SK-N-SH (cell line): ENCODE measurements at regions not wholly inside any gene's neighbourhood (a gene's known extent, or its start where the extent isn't known, plus 50 kb on each side); places are given as distances from the start of the nearest gene placed in this dataset.

Source experiments
- CTCF ChIA-PET: fragments of 300-600, 350-600 bp; formaldehyde crosslinking; extraction: SDS; loops from one replicate; lab custom pipeline; 2021; lab: Yijun Ruan, JAX
- POLR2A ChIA-PET: fragments of 350-600 bp; sonication (Branson Sonifier 250); formaldehyde crosslinking; extraction: SDS; loops from one replicate; lab custom pipeline; 2020; ENCODE audit warnings: antibody characterized with exemption, inconsistent platforms; lab: Yijun Ruan, JAX
- DNase-seq: peaks from one replicate; pipeline ENCODE4 v3.0.0; 2012
- H2AFZ ChIP-seq: fragments of 200-600 bp; sonication (generic); 2 replicates; pipeline ENCODE4 v1.8.1; 2016; ENCODE audit warnings: antibody characterized with exemption, mild to moderate bottlenecking, low read depth
- H3F3A ChIP-seq: fragments of 200-600 bp; sonication (generic); replicated peaks from 2 replicates; pipeline ENCODE3; 2016; ENCODE audit warnings: antibody characterized with exemption, mild to moderate bottlenecking; ENCODE audit not compliant: insufficient read depth
- H3K27ac ChIP-seq, 2 experiments: fragments of 200-500 bp in 1 of 2; fragments of 200-600 bp in 1 of 2; sonication (Bioruptor generic) in 1 of 2; sonication (generic), shearing (Covaris generic) in 1 of 2; 2 replicates each; pipeline versions ENCODE4 v1.5.1 to v1.6.1; 2014 to 2016; ENCODE audit warnings: low read depth in 2 of 2, inconsistent platforms in 1 of 2, low read length in 1 of 2, mild to moderate bottlenecking in 1 of 2, mixed read lengths in 1 of 2
- H3K27me3 ChIP-seq: fragments of 200-600 bp; sonication (generic), shearing (Covaris generic); 2 replicates; pipeline ENCODE4 v1.6.1; 2016; ENCODE audit warnings: mixed run types; ENCODE audit not compliant: insufficient read depth
- H3K36me3 ChIP-seq, 2 experiments: fragments of 200-500 bp in 1 of 2; fragments of 200-600 bp in 1 of 2; sonication (Bioruptor generic) in 1 of 2; sonication (generic) in 1 of 2; replicated peaks in 1 of 2; 2 replicates each; pipeline versions ENCODE3 to v1.5.1; 2014 to 2016; ENCODE audit warnings: low read length in 1 of 2, mild to moderate bottlenecking in 1 of 2; ENCODE audit not compliant: insufficient read depth in 2 of 2, control insufficient read depth in 1 of 2
- H3K4me1 ChIP-seq, 2 experiments: fragments of 200-500 bp in 1 of 2; fragments of 200-600 bp in 1 of 2; sonication (Bioruptor generic) in 1 of 2; sonication (generic), shearing (Covaris generic) in 1 of 2; 2 replicates each; pipeline versions ENCODE4 v1.5.1 to v1.6.1; 2014 to 2016; ENCODE audit warnings: low read depth in 1 of 2, low read length in 1 of 2, mixed run types in 1 of 2; ENCODE audit not compliant: insufficient read depth in 2 of 2, control insufficient read depth in 1 of 2
- H3K4me2 ChIP-seq: fragments of 200-600 bp; sonication (generic), shearing (Covaris generic); 2 replicates; pipeline ENCODE4 v1.6.1; 2017; ENCODE audit warnings: mixed run types
- H3K4me3 ChIP-seq, 2 experiments: fragments of 200-500 bp in 1 of 2; fragments of 200-600 bp in 1 of 2; sonication (Bioruptor generic) in 1 of 2; sonication (generic), shearing (Covaris generic) in 1 of 2; 2 replicates each; pipeline versions ENCODE4 v1.5.1 to v1.8.1; 2014 to 2016; ENCODE audit warnings: low read depth in 2 of 2, inconsistent platforms in 1 of 2, low read length in 1 of 2, mild to moderate bottlenecking in 1 of 2, mixed read lengths in 1 of 2, moderate library complexity in 1 of 2
- H3K79me2 ChIP-seq: fragments of 200-600 bp; sonication (generic); 2 replicates; pipeline ENCODE4 v1.8.1; 2017; ENCODE audit warnings: mild to moderate bottlenecking; ENCODE audit not compliant: insufficient read depth
- H3K9ac ChIP-seq: fragments of 200-600 bp; sonication (generic); 2 replicates; pipeline ENCODE4 v1.6.1; 2017; ENCODE audit warnings: mixed run types
- H3K9me2 ChIP-seq: fragments of 200-600 bp; sonication (generic); 2 replicates; pipeline ENCODE4 v1.6.1; 2017; ENCODE audit warnings: mixed run types
- H3K9me3 ChIP-seq: fragments of 200-600 bp; sonication (generic); 2 replicates; pipeline ENCODE4 v1.6.1; 2017; ENCODE audit warnings: mixed run types, mild to moderate bottlenecking, moderate library complexity
- H4K20me1 ChIP-seq: fragments of 200-600 bp; sonication (generic); 2 replicates; pipeline ENCODE4 v1.6.1; 2017; ENCODE audit warnings: mild to moderate bottlenecking, mixed run types; ENCODE audit not compliant: insufficient read depth
- CHD2 ChIP-seq: fragments of 150-350 bp; IDR thresholded peaks from 2 replicates; pipeline ENCODE4 v1.6.1; 2018; ENCODE audit warnings: low read length; ENCODE audit not compliant: partially characterized antibody
- CTCF ChIP-seq: fragments of 200-600 bp; sonication (generic); IDR thresholded peaks from 2 replicates; pipeline ENCODE4 v1.6.1; 2017; ENCODE audit warnings: antibody characterized with exemption, mild to moderate bottlenecking, moderate library complexity
- ELF1 ChIP-seq: IDR thresholded peaks from 2 replicates; pipeline ENCODE4 v1.4.0; 2012
- FOXJ3 ChIP-seq: sonication (generic); formaldehyde crosslinking; IDR thresholded peaks from 2 replicates; pipeline ENCODE4 v1.5.1; 2020; ENCODE audit warnings: mild to moderate bottlenecking, missing genetic modification reagents
- GATA2 ChIP-seq: sonication (generic); formaldehyde crosslinking; IDR thresholded peaks from 2 replicates; pipeline ENCODE4 v1.5.0; 2020; ENCODE audit warnings: mild to moderate bottlenecking, missing genetic modification reagents
- NRF1 ChIP-seq: IDR thresholded peaks from 2 replicates; pipeline ENCODE4 v1.6.1; 2012; ENCODE audit warnings: low read depth, mild to moderate bottlenecking, low read length
- PBX3 ChIP-seq: IDR thresholded peaks from 2 replicates; pipeline ENCODE4; 2012
- RAD21 ChIP-seq: IDR thresholded peaks from 2 replicates; pipeline ENCODE4 v1.6.1; 2012; ENCODE audit warnings: mild to moderate bottlenecking, low read length
- RXRA ChIP-seq: IDR thresholded peaks from 2 replicates; pipeline ENCODE4 v1.4.0; 2012; ENCODE audit warnings: low read depth, mild to moderate bottlenecking, borderline replicate concordance
- SIN3A ChIP-seq: IDR thresholded peaks from 2 replicates; pipeline ENCODE4 v1.6.1; 2012; ENCODE audit warnings: low read depth, mild to moderate bottlenecking, low read length, moderate library complexity, borderline replicate concordance
- SMC3 ChIP-seq: IDR thresholded peaks from 2 replicates; pipeline ENCODE4 v1.6.1; 2012; ENCODE audit warnings: low read depth, low read length, improper control_type of control experiment
- TCF12 ChIP-seq: IDR thresholded peaks from 2 replicates; pipeline ENCODE4 v1.4.0; 2012
- USF1 ChIP-seq: IDR thresholded peaks from 2 replicates; pipeline ENCODE4 v1.4.0; 2012; ENCODE audit warnings: low read depth, borderline replicate concordance
- USF2 ChIP-seq: fragments of 150-350 bp; IDR thresholded peaks from 2 replicates; pipeline ENCODE4 v1.6.1; 2017; ENCODE audit warnings: antibody characterized with exemption, low read length, low read depth, borderline replicate concordance
- WGBS: methylation state at CpG from one replicate; pipeline ENCODE4 v1.1.6; 2017; ENCODE audit warnings: low lambda C conversion rate; 5-methylcytosine and 5-hydroxymethylcytosine counted together

- no peaks in the 10 kb centered on the region for H3K27me3 ChIP-seq
- no peaks in the 10 kb centered on the region for H3K9me3 ChIP-seq
- H3K27ac ChIP-seq = no peak overlapping the region
- no peaks in the 10 kb centered on the region for H3K9me2 ChIP-seq
- 82% methylated on average over 1 of the region's 1 CpG for WGBS
- no peaks in the 10 kb centered on the region for H3K79me2 ChIP-seq
- no peak overlapping the region for H2AFZ ChIP-seq
- CTCF ChIA-PET = interaction anchor here (0.5 to 3.7 kb wide), 55 partner anchors 8 to 1140 kb away, joined by 3 to 61 read pairs (median 4); partner anchors contain the start of genes C18orf54 and STARD6
- no peak overlapping the region for H3K9ac ChIP-seq
- H3K4me2 ChIP-seq = no peak overlapping the region
- H3F3A ChIP-seq = peaks cover 4% of the 10 kb centered on the region
- no peaks in the 10 kb centered on the region; a peak in 2 of 4 replicates for H3K4me1 ChIP-seq
- no peaks in the 10 kb centered on the region for H4K20me1 ChIP-seq
- TF ChIP-seq USF1 (no peak), PBX3 (peak; percentile 65), SMC3 (peak; percentile 51), USF2 (no peak), CTCF (peak; percentile 76), RAD21 (peak; percentile 80)
- no peaks in the 10 kb centered on the region for H3K36me3 ChIP-seq
- DNase-seq = peak; percentile 39
- POLR2A ChIA-PET = no interaction called here
- no peak overlapping the region for H3K4me3 ChIP-seq
These were observed 80.3 kb downstream of the DYNAP start for GRCh38 chr18:54671291-54671881.

- ChIA-PET POLR2A (no interaction called here), CTCF (interaction anchor here (0.5 to 3.7 kb wide), 39 partner anchors 7 to 1139 kb away, joined by 3 to 61 read pairs (median 4); partner anchors contain the start of genes C18orf54 and STARD6)
- no peaks in the 10 kb centered on the region for H3K9me2 ChIP-seq
- H3K36me3 ChIP-seq = no peaks in the 10 kb centered on the region
- H3K9ac ChIP-seq = no peak overlapping the region
- H4K20me1 ChIP-seq = no peaks in the 10 kb centered on the region
- no peaks in the 10 kb centered on the region for H3K27me3 ChIP-seq
- DNase-seq = no peak
- peaks cover 4% of the 10 kb centered on the region for H3F3A ChIP-seq
- no peak for TF ChIP-seq GATA2 (CRISPR knock-in tag)
- no peak for TF ChIP-seq FOXJ3
- no peak for TF ChIP-seq NRF1
- TF ChIP-seq USF1 = no peak
- TF ChIP-seq SIN3A = no peak
- no peak for TF ChIP-seq ELF1
- TF ChIP-seq CHD2 = no peak
- TF ChIP-seq CTCF = no peak
- TF ChIP-seq RXRA = no peak
- no peak for TF ChIP-seq TCF12
- WGBS = 85% methylated on average over 6 of the region's 6 CpGs
- H3K79me2 ChIP-seq = no peaks in the 10 kb centered on the region
- H3K27ac ChIP-seq = no peak overlapping the region
- no peaks in the 10 kb centered on the region for H3K9me3 ChIP-seq
- H3K4me2 ChIP-seq = no peak overlapping the region
- no peak overlapping the region for H2AFZ ChIP-seq
- H3K4me3 ChIP-seq = no peak overlapping the region
- H3K4me1 ChIP-seq = no peaks in the 10 kb centered on the region; a peak in 2 of 4 replicates
These were observed 81.1 kb downstream of the DYNAP start for GRCh38 chr18:54672109-54672508.
